COLO668 (cell line): ENCODE measurements at regions not wholly inside any gene's neighbourhood (a gene's known extent, or its start where the extent isn't known, plus 50 kb on each side); places are given as distances from the start of the nearest gene placed in this dataset.

ENCODE experiments used
- DNase-seq: peaks from one replicate; lab custom pipeline; 2025; ENCODE audit not compliant: unreplicated experiment; lab: John Stamatoyannopoulos, UW

- no peak for DNase-seq
These were observed 297.7 kb downstream of the PARP8 start for GRCh38 chr5:50963971-50964745.

GRCh38 chr5:50964746-50965653, 298.6 kb downstream of the PARP8 start:
- no peak for DNase-seq

- no peak for DNase-seq
These were observed 299.4 kb downstream of the PARP8 start for GRCh38 chr5:50965654-50966375.

GRCh38 chr5:50967009-50967562, 300.6 kb downstream of the PARP8 start:
- DNase-seq: no peak

GRCh38 chr5:50967563-50968355, 301.3 kb downstream of the PARP8 start:
- no peak for DNase-seq

GRCh38 chr5:50968356-50969149, 302.1 kb downstream of the PARP8 start:
- DNase-seq: no peak

- DNase-seq: peak; percentile 3
These were observed 303.0 kb downstream of the PARP8 start for GRCh38 chr5:50969151-50970031.

- DNase-seq: no peak
These were observed 309.4 kb downstream of the PARP8 start for GRCh38 chr5:50975840-50976239.

- DNase-seq: no peak
These were observed 312.5 kb downstream of the PARP8 start for GRCh38 chr5:50978924-50979323.

- DNase-seq: no peak
These were observed 318.2 kb downstream of the PARP8 start for GRCh38 chr5:50984640-50985039.

GRCh38 chr5:50990296-50990924, 324.0 kb downstream of the PARP8 start:
- no peak for DNase-seq

- no peak for DNase-seq
These were observed 329.0 kb downstream of the PARP8 start for GRCh38 chr5:50995285-50995942.

- no peak for DNase-seq
These were observed 334.9 kb downstream of the PARP8 start for GRCh38 chr5:51001227-51001923.

- no peak for DNase-seq
These were observed 335.9 kb downstream of the PARP8 start for GRCh38 chr5:51002368-51002767.

- no peak for DNase-seq
These were observed 346.6 kb downstream of the PARP8 start for GRCh38 chr5:51013036-51013435.

GRCh38 chr5:51018423-51018822, 352.0 kb downstream of the PARP8 start:
- DNase-seq: no peak

- DNase-seq: no peak
These were observed 357.8 kb downstream of the PARP8 start for GRCh38 chr5:51024263-51024662.
